GM19395 (cell line): ENCODE measurements at regions not wholly inside any gene's neighbourhood (a gene's known extent, or its start where the extent isn't known, plus 50 kb on each side); places are given as distances from the start of the nearest gene placed in this dataset.

ENCODE experiments used
- ATAC-seq: cut with Tn5 transposase; IDR thresholded peaks from one replicate; pipeline ENCODE4 v1.9.1; 2021; ENCODE audit warnings: mild to moderate bottlenecking, moderate library complexity; ENCODE audit not compliant: unreplicated experiment

DNA sequence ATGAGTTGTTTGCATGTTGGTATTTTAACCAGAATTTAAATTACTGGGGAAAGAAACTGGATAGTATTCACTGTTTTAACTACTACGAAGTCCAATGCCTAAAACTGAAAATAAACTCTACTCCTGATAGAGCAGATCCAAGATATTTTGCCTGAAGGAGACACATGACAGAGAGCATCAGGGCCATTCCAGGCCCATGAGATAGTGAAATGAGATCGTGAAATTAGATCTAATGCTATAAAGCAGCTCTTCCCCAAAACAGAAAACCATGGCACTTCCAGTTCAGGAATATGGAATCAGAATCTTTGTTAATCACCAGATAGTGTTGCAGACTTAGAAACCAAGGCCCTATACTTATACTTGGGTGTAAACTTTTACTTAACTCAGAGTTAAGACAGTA lies 124.3 kb upstream of the CACNA2D1 start:
- no peak for ATAC-seq

- ATAC-seq: no peak
Observed at GRCh38 chr7:82567356-82567755, 123.8 kb upstream of the CACNA2D1 start.

GRCh38 chr7:82566752-82567151 lies 123.2 kb upstream of the CACNA2D1 start:
- ATAC-seq: no peak

DNA sequence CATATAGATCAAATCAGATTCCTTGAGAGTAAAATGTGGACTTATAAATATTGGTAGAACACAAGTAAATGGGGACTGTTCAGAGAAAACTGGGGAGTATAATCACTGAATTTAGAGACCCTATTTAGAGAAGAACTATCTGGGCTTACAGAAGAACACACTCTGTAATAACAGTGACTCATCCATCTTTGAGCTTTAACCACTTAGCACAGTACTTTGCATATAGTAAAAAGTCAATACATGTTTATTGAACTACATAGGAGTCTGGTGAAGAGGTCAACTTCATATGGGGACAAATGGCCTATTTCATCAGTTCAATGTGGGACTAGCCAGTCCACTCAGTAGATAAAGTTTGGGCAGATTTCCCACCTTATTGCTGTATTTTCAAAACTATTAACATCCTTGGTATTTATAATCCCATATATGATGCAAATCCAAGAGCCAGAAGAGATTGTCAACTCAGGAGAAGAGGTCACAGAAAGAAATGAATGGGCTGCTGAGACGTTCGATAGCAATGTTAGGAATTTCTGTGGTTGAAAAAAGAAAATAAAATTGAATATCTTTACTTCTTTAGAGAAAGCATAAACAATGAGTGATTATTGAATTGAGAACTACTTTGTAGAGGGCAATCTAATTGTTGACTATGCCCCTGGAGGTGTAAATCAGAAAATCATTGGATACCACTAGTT lies 119.3 kb upstream of the CACNA2D1 start:
- no peak for ATAC-seq

DNA sequence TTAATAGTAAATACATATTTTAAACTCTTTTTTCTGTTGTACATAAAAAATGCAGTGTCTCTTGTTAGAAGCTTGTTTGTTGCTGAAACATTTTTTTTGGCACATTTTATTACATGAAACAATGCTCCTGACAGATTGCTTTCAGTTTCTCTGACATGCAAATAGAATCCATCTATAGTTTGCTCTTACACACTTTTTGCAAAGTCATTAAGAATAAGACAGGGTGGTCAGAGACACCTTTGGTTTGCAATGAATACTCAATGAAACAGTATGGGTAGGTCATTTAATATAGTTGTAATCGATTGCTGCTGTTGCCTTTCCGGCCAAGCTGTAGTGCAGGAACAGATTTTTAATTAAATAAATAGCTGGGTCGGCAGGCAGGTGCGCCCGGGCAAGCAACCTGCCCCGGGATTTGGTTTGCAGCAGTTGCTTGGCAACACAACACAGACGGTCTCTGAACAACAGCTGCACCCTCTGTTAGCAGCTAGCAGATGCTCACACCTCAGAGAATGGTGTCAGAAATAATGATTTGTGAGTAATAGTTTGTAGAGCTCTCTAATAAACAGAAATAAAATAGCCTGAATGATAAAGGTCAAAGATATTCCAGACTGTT lies 115.7 kb upstream of the CACNA2D1 start:
- ATAC-seq: peak; percentile 88

- ATAC-seq: no peak
Observed at GRCh38 chr7:82549616-82550285, 106.2 kb upstream of the CACNA2D1 start.

DNA sequence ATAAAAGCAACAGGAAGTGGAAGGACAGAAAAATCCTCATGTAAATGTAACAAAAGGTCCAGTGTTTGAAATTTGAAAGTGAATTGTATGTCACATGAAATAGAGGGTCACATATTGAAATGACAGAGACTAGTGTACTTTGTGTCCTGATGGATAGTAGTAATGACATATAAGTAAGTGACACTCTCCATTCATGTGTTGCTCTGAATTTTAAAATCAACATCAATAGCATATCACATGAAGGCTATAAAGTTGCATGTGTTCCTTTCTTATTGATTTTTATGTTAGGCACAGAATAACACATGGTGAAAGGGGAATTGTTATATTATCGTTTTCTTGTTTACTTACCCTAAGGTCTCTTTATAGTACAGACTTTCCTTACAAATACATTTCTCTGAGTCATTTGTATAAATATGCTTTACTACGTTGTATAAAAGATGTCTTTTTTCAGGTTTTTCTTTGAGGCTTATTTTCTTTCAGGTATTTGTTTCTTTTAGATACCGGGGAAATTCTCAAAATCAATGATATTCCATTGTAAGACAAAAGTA lies 104.6 kb upstream of the CACNA2D1 start:
- ATAC-seq: no peak

GRCh38 chr7:82542665-82543064 lies 99.1 kb upstream of the CACNA2D1 start:
- no peak for ATAC-seq

DNA sequence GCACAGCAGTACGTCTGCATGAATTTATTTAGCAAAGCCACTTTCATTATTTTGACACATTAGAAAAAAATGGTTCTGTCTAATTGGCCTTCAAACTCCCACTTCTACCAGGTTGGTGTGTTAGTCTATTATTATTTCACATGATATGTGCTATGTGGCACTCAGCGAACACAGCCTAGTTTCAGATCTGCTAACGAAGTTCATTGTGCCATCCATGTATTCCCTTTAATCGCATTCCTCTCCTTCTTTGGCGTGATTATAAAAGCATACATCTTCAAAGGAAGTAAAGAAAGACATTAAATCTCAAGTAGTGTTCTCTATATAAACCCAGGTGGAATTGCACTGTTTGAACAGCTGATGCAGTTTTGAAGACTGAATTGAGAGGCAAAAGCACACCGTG lies 96.4 kb upstream of the CACNA2D1 start:
- no peak for ATAC-seq

GRCh38 chr7:82534684-82535083 lies 91.1 kb upstream of the CACNA2D1 start:
- ATAC-seq: no peak

- no peak for ATAC-seq
Observed at GRCh38 chr7:82530361-82530760, 86.8 kb upstream of the CACNA2D1 start.

- no peak for ATAC-seq
Observed at GRCh38 chr7:82528577-82529310, 85.2 kb upstream of the CACNA2D1 start.

GRCh38 chr7:82527851-82528250 lies 84.3 kb upstream of the CACNA2D1 start:
- ATAC-seq: no peak

- no peak for ATAC-seq
Observed at GRCh38 chr7:82521906-82522445, 78.4 kb upstream of the CACNA2D1 start.

- no peak for ATAC-seq
Observed at GRCh38 chr7:82517050-82517449, 73.5 kb upstream of the CACNA2D1 start.

GRCh38 chr7:82511542-82511941 lies 68.0 kb upstream of the CACNA2D1 start:
- no peak for ATAC-seq

DNA sequence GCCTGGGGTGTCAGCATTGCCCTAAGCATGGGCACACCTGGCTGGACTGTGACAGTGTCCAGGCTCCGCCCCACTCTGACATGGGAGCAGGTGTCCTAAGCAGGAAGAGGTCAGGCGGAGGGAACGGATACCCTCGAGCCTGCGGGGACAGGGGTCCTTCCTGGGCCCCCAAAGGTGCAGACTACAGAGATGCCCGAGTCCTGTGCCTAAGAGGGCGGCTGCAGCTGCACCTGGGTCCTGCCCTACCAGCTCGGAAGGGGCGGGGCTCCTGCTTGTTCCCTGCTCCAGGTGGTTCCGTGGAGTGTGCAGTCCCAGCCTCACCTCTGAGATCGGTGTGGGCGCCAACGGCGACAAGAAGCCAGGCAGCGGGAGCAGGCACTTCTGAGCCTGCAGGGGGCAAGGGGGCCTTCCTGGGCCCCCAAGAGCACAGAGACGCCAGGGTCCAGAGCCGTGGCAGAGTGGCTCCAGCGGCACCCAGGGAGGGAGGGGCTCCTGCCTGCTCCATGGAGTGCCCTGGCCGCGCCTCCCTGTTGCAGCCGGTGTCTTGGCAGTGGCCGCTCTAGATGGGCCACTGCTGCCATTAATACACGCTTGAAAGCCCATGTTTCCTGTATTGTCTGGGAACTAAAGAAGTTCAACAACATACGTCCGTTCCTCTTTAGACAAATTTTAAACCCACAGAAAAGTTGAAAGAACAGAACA lies 64.5 kb upstream of the CACNA2D1 start:
- no peak for ATAC-seq

GRCh38 chr7:82507365-82507975 lies 63.9 kb upstream of the CACNA2D1 start:
- ATAC-seq: no peak

DNA sequence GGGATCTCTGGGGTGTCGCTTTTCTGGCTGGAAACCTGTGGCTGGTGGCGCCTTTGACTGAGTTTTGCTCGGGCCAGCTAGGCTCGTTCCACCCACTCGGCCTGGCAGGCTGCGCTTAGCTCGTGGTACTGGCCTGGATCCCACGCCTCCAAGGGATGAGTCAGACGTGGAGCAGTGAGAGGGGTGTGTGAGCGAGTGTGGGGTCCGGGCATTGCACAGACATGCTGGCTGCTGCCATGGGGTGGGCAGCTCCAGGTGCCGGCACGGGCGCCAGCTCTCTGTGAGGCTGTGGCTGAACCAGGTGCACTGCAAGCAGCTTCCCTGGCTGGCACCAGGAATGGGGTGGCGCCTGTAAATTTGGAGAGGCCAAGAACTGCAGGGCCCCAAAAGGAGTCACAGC lies 63.1 kb upstream of the CACNA2D1 start:
- no peak for ATAC-seq

DNA sequence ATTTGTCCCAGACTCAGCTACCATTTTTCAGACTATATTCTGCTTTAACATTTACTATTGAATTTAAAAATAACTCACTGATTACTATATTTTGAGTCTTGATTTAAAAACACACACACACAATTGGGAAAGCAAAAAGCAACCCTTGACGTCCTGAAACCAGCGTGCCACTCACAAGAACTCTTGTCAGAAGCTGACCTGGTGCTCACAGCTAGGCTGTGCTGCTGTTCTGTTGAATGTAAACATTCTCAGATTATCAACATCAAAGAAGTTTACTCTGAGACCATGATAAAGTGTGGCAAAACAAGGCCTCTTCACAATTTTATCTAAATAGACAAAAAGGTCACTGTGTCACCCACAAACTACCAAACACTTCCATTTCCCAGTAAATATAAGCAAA lies 62.6 kb upstream of the CACNA2D1 start:
- ATAC-seq: no peak
